H9 (cell line): ENCODE measurements at regions not wholly inside any gene's neighbourhood (a gene's known extent, or its start where the extent isn't known, plus 50 kb on each side); places are given as distances from the start of the nearest gene placed in this dataset.

ENCODE experiments used
- DNase-seq: peaks from one replicate; pipeline ENCODE4 v3.0.0-alpha.2; 2017
- H2AFZ ChIP-seq: one replicate; pipeline ENCODE4 v1.6.1; 2013; ENCODE audit warnings: mild to moderate bottlenecking, low read length, control low read depth, moderate library complexity
- H2AK5ac ChIP-seq: 2 replicates; pipeline ENCODE4 v1.6.1; 2013; ENCODE audit warnings: low read length, control low read depth, mixed read lengths; ENCODE audit not compliant: insufficient read length
- H2BK120ac ChIP-seq: one replicate; pipeline ENCODE4 v1.6.1; 2013; ENCODE audit warnings: low read depth, mild to moderate bottlenecking, low read length, control low read depth, inconsistent platforms; ENCODE audit not compliant: poor library complexity, severe bottlenecking
- H2BK12ac ChIP-seq: 2 replicates; pipeline ENCODE4 v1.6.1; 2013; ENCODE audit warnings: low read length, control low read depth, mixed read lengths, low read depth; ENCODE audit not compliant: insufficient read length
- H2BK15ac ChIP-seq: 2 replicates; pipeline ENCODE4 v1.6.1; 2013; ENCODE audit warnings: low read depth, low read length, control low read depth
- H2BK20ac ChIP-seq: one replicate; pipeline ENCODE4 v1.6.1; 2013; ENCODE audit warnings: low read depth, mild to moderate bottlenecking, low read length, control low read depth, inconsistent platforms; ENCODE audit not compliant: poor library complexity, severe bottlenecking
- H2BK5ac ChIP-seq: 2 replicates; pipeline ENCODE4 v1.6.1; 2013; ENCODE audit warnings: low read length, control low read depth, mixed read lengths; ENCODE audit not compliant: insufficient read length
- H3K14ac ChIP-seq: 2 replicates; pipeline ENCODE4 v1.6.1; 2013; ENCODE audit warnings: low read length, control low read depth; ENCODE audit not compliant: insufficient read depth
- H3K18ac ChIP-seq: 2 replicates; pipeline ENCODE4 v1.6.1; 2013; ENCODE audit warnings: low read depth, mild to moderate bottlenecking, mixed read lengths, low read length, control low read depth; ENCODE audit not compliant: insufficient read length
- H3K23ac ChIP-seq: 2 replicates; pipeline ENCODE4 v1.6.1; 2013; ENCODE audit warnings: low read length, control low read depth, mixed read lengths, low read depth; ENCODE audit not compliant: insufficient read length
- H3K23me2 ChIP-seq: 2 replicates; pipeline ENCODE4 v1.6.1; 2013; ENCODE audit warnings: low read depth, mild to moderate bottlenecking, mixed read lengths, low read length, control low read depth; ENCODE audit not compliant: insufficient read length, poor library complexity, severe bottlenecking
- H3K27ac ChIP-seq: 2 replicates; pipeline ENCODE4 v1.5.1; 2013; ENCODE audit warnings: low read length, control low read depth, mixed read lengths, low read depth; ENCODE audit not compliant: insufficient read length
- H3K27me3 ChIP-seq: 2 replicates; pipeline ENCODE4 v1.6.1; 2013; ENCODE audit warnings: low read length, control low read depth, inconsistent platforms; ENCODE audit not compliant: insufficient read depth
- H3K4ac ChIP-seq: 2 replicates; pipeline ENCODE4 v1.6.1; 2013; ENCODE audit warnings: low read depth, mild to moderate bottlenecking, control low read depth, inconsistent platforms, low read length, moderate library complexity
- H3K4me1 ChIP-seq: 2 replicates; pipeline ENCODE4 v1.6.1; 2013; ENCODE audit warnings: low read length, control low read depth, inconsistent platforms; ENCODE audit not compliant: insufficient read depth
- H3K4me2 ChIP-seq: 2 replicates; pipeline ENCODE4 v1.6.1; 2013; ENCODE audit warnings: low read length, control low read depth, mixed read lengths; ENCODE audit not compliant: insufficient read length, insufficient read depth
- H3K56ac ChIP-seq: 2 replicates; pipeline ENCODE4 v1.6.1; 2013; ENCODE audit warnings: low read depth, mild to moderate bottlenecking, mixed read lengths, low read length, control low read depth; ENCODE audit not compliant: insufficient read length
- H3K79me1 ChIP-seq: 2 replicates; pipeline ENCODE4 v1.6.1; 2013; ENCODE audit warnings: low read depth, mild to moderate bottlenecking, moderate library complexity, low read length, control low read depth, inconsistent platforms; ENCODE audit not compliant: insufficient read depth, poor library complexity, severe bottlenecking
- H3K79me2 ChIP-seq: 2 replicates; pipeline ENCODE4 v1.6.1; 2013; ENCODE audit warnings: low read length, control low read depth, inconsistent platforms; ENCODE audit not compliant: insufficient read depth
- H3K9ac ChIP-seq: 2 replicates; pipeline ENCODE4 v1.6.1; 2013; ENCODE audit warnings: low read length, control low read depth, mixed read lengths; ENCODE audit not compliant: insufficient read length; ENCODE audit errors: extremely low read depth
- H3K9me3 ChIP-seq: one replicate; pipeline ENCODE4 v1.6.1; 2013; ENCODE audit warnings: low read depth, low read length, inconsistent platforms; ENCODE audit not compliant: control insufficient read depth
- H3T11ph ChIP-seq: one replicate; pipeline ENCODE4 v1.6.1; 2013; ENCODE audit warnings: mild to moderate bottlenecking, low read length, control low read depth, inconsistent platforms
- H4K20me1 ChIP-seq: one replicate; pipeline ENCODE4 v1.6.1; 2013; ENCODE audit not compliant: control insufficient read depth, insufficient read length, insufficient read depth
- H4K5ac ChIP-seq: 2 replicates; pipeline ENCODE4 v1.6.1; 2013; ENCODE audit warnings: low read depth, mild to moderate bottlenecking, mixed read lengths, low read length, control low read depth; ENCODE audit not compliant: insufficient read length
- H4K8ac ChIP-seq: replicated peaks from 2 replicates; pipeline ENCODE4 v1.6.1; 2013; ENCODE audit warnings: low read length, control low read depth, mixed read lengths, low read depth; ENCODE audit not compliant: insufficient read length
- H4K91ac ChIP-seq: 2 replicates; pipeline ENCODE4 v1.6.1; 2013; ENCODE audit warnings: low read depth, mild to moderate bottlenecking, moderate library complexity, mixed read lengths, low read length, control low read depth; ENCODE audit not compliant: insufficient read length
- H3K27ac Mint-ChIP-seq, 3 experiments: 2 replicates in 2 of 3; 3 replicates in 1 of 3; pipeline ENCODE4 v1.8.0; 2020 to 2021; ENCODE audit warnings: mixed read lengths in 3 of 3, mild to moderate bottlenecking in 1 of 3, moderate library complexity in 1 of 3
- H3K27me3 Mint-ChIP-seq: 2 replicates; pipeline ENCODE4 v1.8.0; 2021; ENCODE audit warnings: low read depth, mild to moderate bottlenecking, moderate library complexity, mixed read lengths
- H3K36me3 Mint-ChIP-seq, 3 experiments: 2 replicates in 2 of 3; 3 replicates in 1 of 3; pipeline ENCODE4 v1.8.0; 2020 to 2021; ENCODE audit warnings: low read depth in 3 of 3, mixed read lengths in 3 of 3; ENCODE audit not compliant: insufficient read depth in 1 of 3
- H3K4me1 Mint-ChIP-seq, 2 experiments: 2 replicates each; pipeline ENCODE4 v1.8.0; 2020; ENCODE audit warnings: mixed read lengths in 2 of 2
- H3K4me3 Mint-ChIP-seq, 2 experiments: 2 replicates in 1 of 2; 3 replicates in 1 of 2; pipeline ENCODE4 v1.8.0; 2020 to 2021; ENCODE audit warnings: mild to moderate bottlenecking in 2 of 2, mixed read lengths in 2 of 2, moderate library complexity in 1 of 2
- H3K9me3 Mint-ChIP-seq, 2 experiments: 2 replicates in 1 of 2; 3 replicates in 1 of 2; pipeline ENCODE4 v1.8.0; 2020; ENCODE audit warnings: mild to moderate bottlenecking in 2 of 2, mixed read lengths in 2 of 2, moderate library complexity in 1 of 2
- CTCF ChIP-seq: fragments of 200-600 bp; sonication (generic); conservative IDR thresholded peaks from 3 replicates; pipeline ENCODE4 v1.8.0; 2021; ENCODE audit warnings: antibody characterized with exemption, mild to moderate bottlenecking
- WGBS: extraction: QIAGEN DNeasy Blood & Tissue Kit; methylation state at CpG from one replicate; pipeline ENCODE4 v1.1.7; 2013; ENCODE audit warnings: missing lambda C conversion rate, low lambda C conversion rate, mixed read lengths; ENCODE audit not compliant: insufficient read length; ENCODE audit errors: extremely low coverage; 5-methylcytosine and 5-hydroxymethylcytosine counted together

- H3K4me3 Mint-ChIP-seq = no peak overlapping the region
- DNase-seq = no peak
- Histone ChIP-seq H3K9me3 (no peaks in the 10 kb centered on the region), H2BK12ac (no peak overlapping the region), H3T11ph (no peak overlapping the region), H4K91ac (no peak overlapping the region), H3K23me2 (no peaks in the 10 kb centered on the region), H2BK15ac (no peak overlapping the region), H2AFZ (no peak overlapping the region), H3K56ac (no peak overlapping the region), H3K23ac (no peak overlapping the region), H3K27me3 (no peaks in the 10 kb centered on the region), H3K18ac (no peak overlapping the region), H3K79me2 (no peaks in the 10 kb centered on the region; the same call in 1 of the 2 replicates), H3K4me1 (no peaks in the 10 kb centered on the region), H3K4ac (no peak overlapping the region), H4K8ac (no peak overlapping the region), H2BK120ac (no peak overlapping the region), H2AK5ac (no peak overlapping the region), H2BK5ac (no peak overlapping the region), H3K27ac (no peak overlapping the region), H3K4me2 (no peak overlapping the region), H3K79me1 (no peaks in the 10 kb centered on the region), H4K20me1 (no peaks in the 10 kb centered on the region), H2BK20ac (no peak overlapping the region), H3K14ac (no peak overlapping the region), H4K5ac (no peak overlapping the region), H3K9ac (no peak overlapping the region)
- no peak overlapping the region for H3K27ac Mint-ChIP-seq
- no CpG with 5 or more reads among the region's 5 CpGs for WGBS
- peaks cover 0 to 3% (median 0%) of the 10 kb centered on the region in 3 experiments; a peak in 1 of 7 replicates for H3K36me3 Mint-ChIP-seq
- H3K9me3 Mint-ChIP-seq = peaks cover 4 to 6% of the 10 kb centered on the region in 2 experiments
- TF ChIP-seq CTCF = no peak
- no peaks in the 10 kb centered on the region; the same call in 1 of the 2 replicates for H3K27me3 Mint-ChIP-seq
- H3K4me1 Mint-ChIP-seq = peaks cover 0 to 12% of the 10 kb centered on the region in 2 experiments; a peak in 2 of 4 replicates
These were observed 289.6 kb upstream of the PROX1 start for GRCh38 chr1:213698092-213698702.
